Liver (tissue), 8 donors: ENCODE measurements at regions not wholly inside any gene's neighbourhood (a gene's known extent, or its start where the extent isn't known, plus 50 kb on each side); places are given as distances from the start of the nearest gene placed in this dataset.

Experiments used
- DNase-seq: peaks from one replicate; pipeline ENCODE4 v3.0.0-alpha.2; 2017; ENCODE audit warnings: low spot score
- H3K27ac ChIP-seq, 2 donors: one replicate each; pipeline ENCODE4 v1.7.0; 2013; ENCODE audit warnings: inconsistent platforms in 2 of 2, low read length in 2 of 2, control low read depth in 1 of 2, low read depth in 1 of 2, mild to moderate bottlenecking in 1 of 2
- H3K27me3 ChIP-seq, 4 donors: one replicate each; pipeline versions ENCODE4 v1.6.1 to v1.7.0; 2013; ENCODE audit warnings: low read length in 3 of 4, inconsistent platforms in 1 of 4, mild to moderate bottlenecking in 1 of 4, moderate library complexity in 1 of 4; ENCODE audit not compliant: control insufficient read depth in 4 of 4, insufficient read depth in 4 of 4
- H3K36me3 ChIP-seq, 4 donors: one replicate each; pipeline versions ENCODE4 v1.6.1 to v1.7.0; 2013; ENCODE audit warnings: low read length in 3 of 4, mild to moderate bottlenecking in 3 of 4, low read depth in 1 of 4, moderate library complexity in 1 of 4; ENCODE audit not compliant: control insufficient read depth in 4 of 4, insufficient read depth in 3 of 4
- H3K4me1 ChIP-seq, 4 donors: one replicate each; pipeline versions ENCODE4 v1.6.1 to v1.7.0; 2013; ENCODE audit warnings: low read length in 3 of 4, mild to moderate bottlenecking in 3 of 4, moderate library complexity in 1 of 4; ENCODE audit not compliant: control insufficient read depth in 4 of 4, insufficient read depth in 4 of 4
- H3K4me3 ChIP-seq, 3 donors: one replicate each; pipeline versions ENCODE4 v1.6.1 to v1.7.0; 2013; ENCODE audit warnings: low read length in 3 of 3, control low read depth in 1 of 3, low read depth in 1 of 3, mild to moderate bottlenecking in 1 of 3
- H3K9ac ChIP-seq, 2 donors: one replicate each; pipeline ENCODE4 v1.7.0; 2013; ENCODE audit warnings: low read length in 2 of 2, mild to moderate bottlenecking in 2 of 2, moderate library complexity in 2 of 2, control low read depth in 1 of 2, low read depth in 1 of 2
- H3K9me3 ChIP-seq, 4 donors: one replicate each; pipeline versions ENCODE4 v1.6.1 to v1.7.0; 2013; ENCODE audit warnings: low read length in 3 of 4; ENCODE audit not compliant: control insufficient read depth in 4 of 4
- ATF3 ChIP-seq: IDR thresholded peaks from 2 replicates; pipeline ENCODE4 v1.6.1; 2016; ENCODE audit warnings: antibody characterized with exemption
- CTCF ChIP-seq: fragments of 150-350 bp; IDR thresholded peaks from 2 replicates; pipeline ENCODE4 v1.5.1; 2017; ENCODE audit warnings: improper control_type of control experiment, low read depth, low read length; ENCODE audit not compliant: missing input control
- EGR1 ChIP-seq, 2 donors: IDR thresholded peaks; 2 replicates each; pipeline ENCODE4 v1.6.1; 2016 to 2018; ENCODE audit warnings: antibody characterized with exemption in 2 of 2, low read depth in 2 of 2
- FOXA1 ChIP-seq: IDR thresholded peaks from 2 replicates; pipeline ENCODE4 v1.6.1; 2016; ENCODE audit warnings: antibody characterized with exemption
- FOXA2 ChIP-seq: IDR thresholded peaks from 2 replicates; pipeline ENCODE4 v1.6.1; 2016; ENCODE audit warnings: antibody characterized with exemption
- GABPA ChIP-seq, 2 donors: IDR thresholded peaks in 1 of 2; conservative IDR thresholded peaks in 1 of 2; 2 replicates each; pipeline ENCODE4 v1.6.1; 2016; ENCODE audit warnings: antibody characterized with exemption in 2 of 2, mild to moderate bottlenecking in 1 of 2, moderate library complexity in 1 of 2
- HNF4A ChIP-seq, 2 donors: conservative IDR thresholded peaks; 2 replicates each; pipeline ENCODE4 v1.6.1; 2016; ENCODE audit warnings: antibody characterized with exemption in 2 of 2, mild to moderate bottlenecking in 2 of 2
- HNF4G ChIP-seq: IDR thresholded peaks from 2 replicates; pipeline ENCODE4 v1.6.1; 2016; ENCODE audit warnings: antibody characterized with exemption
- JUND ChIP-seq, 2 donors: IDR thresholded peaks; 2 replicates each; pipeline ENCODE4 v1.6.1; 2016; ENCODE audit warnings: antibody characterized with exemption in 2 of 2
- MAX ChIP-seq: IDR thresholded peaks from 2 replicates; pipeline ENCODE4 v1.6.1; 2016; ENCODE audit warnings: antibody characterized with exemption
- NR2F2 ChIP-seq: IDR thresholded peaks from 2 replicates; pipeline ENCODE4 v1.6.1; 2016; ENCODE audit warnings: antibody characterized with exemption
- RAD21 ChIP-seq, 2 donors: IDR thresholded peaks; 2 replicates each; pipeline ENCODE4 v1.6.1; 2016; ENCODE audit warnings: antibody characterized with exemption in 2 of 2, mild to moderate bottlenecking in 2 of 2
- REST ChIP-seq: IDR thresholded peaks from 2 replicates; pipeline ENCODE4 v1.6.1; 2016; ENCODE audit warnings: antibody characterized with exemption, mild to moderate bottlenecking
- RXRA ChIP-seq, 2 donors: IDR thresholded peaks; 2 replicates each; pipeline ENCODE4 v1.6.1; 2017 to 2018; ENCODE audit warnings: antibody characterized with exemption in 2 of 2, mild to moderate bottlenecking in 1 of 2
- SP1 ChIP-seq: IDR thresholded peaks from 2 replicates; pipeline ENCODE4 v1.6.1; 2018; ENCODE audit warnings: antibody characterized with exemption, mild to moderate bottlenecking
- TAF1 ChIP-seq: conservative IDR thresholded peaks from 2 replicates; pipeline ENCODE4 v1.6.1; 2016; ENCODE audit warnings: antibody characterized with exemption, mild to moderate bottlenecking
- YY1 ChIP-seq: IDR thresholded peaks from 2 replicates; pipeline ENCODE4 v1.6.1; 2016; ENCODE audit warnings: antibody characterized with exemption, mild to moderate bottlenecking
- ZBTB33 ChIP-seq: IDR thresholded peaks from 2 replicates; pipeline ENCODE4 v1.6.1; 2016; ENCODE audit warnings: antibody characterized with exemption
- WGBS: extraction: QIAGEN DNeasy Blood & Tissue Kit; methylation state at CpG from one replicate; pipeline ENCODE4 v1.1.7; 2013; 5-methylcytosine and 5-hydroxymethylcytosine counted together
- donor health status: healthy.
- donor health status: healthy.
- donor health status: healthy.
- donor health status: healthy.
- donor health status: healthy.

GRCh38 chr11:95595541-95595940 is 194.0 kb downstream of the FAM76B start:
- TF ChIP-seq TAF1 (no peak), ATF3 (no peak), RXRA (IDR thresholded peaks at IDR 0.05) (no peak), REST (no peak), SP1 (no peak), RAD21 (IDR thresholded peaks at IDR 0.05) (no peak), FOXA1 (no peak), HNF4G (no peak), EGR1 (IDR thresholded peaks at IDR 0.05; ENCODE audit: low read depth in 2 of 2) (no peak), GABPA (IDR thresholded peaks at IDR 0.05 in 1 of 2, conservative IDR thresholded peaks at IDR 0.05 in 1 of 2) (no peak), CTCF (no peak)
- Histone ChIP-seq H3K9ac (no peak overlapping the region), H3K27ac (no peak overlapping the region), H3K4me3 (no peak overlapping the region), H3K27me3 (no peaks in the 10 kb centered on the region), H3K9me3 (no peaks in the 10 kb centered on the region), H3K36me3 (no peaks in the 10 kb centered on the region), H3K4me1 (peaks cover 0 to 15% (median 12%) of the 10 kb centered on the region in 4 donors)
- no peak for DNase-seq
- 95% methylated on average over 3 of the region's 3 CpGs for WGBS

- Histone ChIP-seq H3K9me3 (no peaks in the 10 kb centered on the region), H3K4me1 (peaks cover 0 to 24% (median 14%) of the 10 kb centered on the region in 4 donors), H3K36me3 (no peaks in the 10 kb centered on the region), H3K27ac (no peak overlapping the region), H3K27me3 (no peaks in the 10 kb centered on the region), H3K9ac (no peak overlapping the region), H3K4me3 (no peak overlapping the region)
- DNase-seq, result no peak
- TF ChIP-seq YY1, result no peak
- no peak for TF ChIP-seq CTCF
- TF ChIP-seq NR2F2, result no peak
- TF ChIP-seq RXRA (IDR thresholded peaks at IDR 0.05), result no peak
- TF ChIP-seq EGR1 (IDR thresholded peaks at IDR 0.05; ENCODE audit: low read depth in 2 of 2), result no peak
- no peak for TF ChIP-seq FOXA2
- TF ChIP-seq ATF3, result no peak
- no peak for TF ChIP-seq SP1
- TF ChIP-seq MAX, result no peak
- no peak for TF ChIP-seq HNF4A (conservative IDR thresholded peaks at IDR 0.05)
- no peak for TF ChIP-seq REST
- no peak for TF ChIP-seq ZBTB33
- no peak for TF ChIP-seq GABPA (IDR thresholded peaks at IDR 0.05 in 1 of 2, conservative IDR thresholded peaks at IDR 0.05 in 1 of 2)
- no peak for TF ChIP-seq FOXA1
- TF ChIP-seq JUND (IDR thresholded peaks at IDR 0.05), result no peak
- 77% methylated on average over 3 of the region's 3 CpGs for WGBS
Measured at GRCh38 chr11:95593111-95593510, 196.5 kb downstream of the FAM76B start.
